IPS DF 4.7 (cell line): ENCODE measurements at regions not wholly inside any gene's neighbourhood (a gene's known extent, or its start where the extent isn't known, plus 50 kb on each side); places are given as distances from the start of the nearest gene placed in this dataset.

Source experiments
- DNase-seq: peaks from one replicate; pipeline ENCODE4 v3.0.0-alpha.2; 2013; ENCODE audit warnings: low spot score; ENCODE audit errors: extremely low read depth

DNA sequence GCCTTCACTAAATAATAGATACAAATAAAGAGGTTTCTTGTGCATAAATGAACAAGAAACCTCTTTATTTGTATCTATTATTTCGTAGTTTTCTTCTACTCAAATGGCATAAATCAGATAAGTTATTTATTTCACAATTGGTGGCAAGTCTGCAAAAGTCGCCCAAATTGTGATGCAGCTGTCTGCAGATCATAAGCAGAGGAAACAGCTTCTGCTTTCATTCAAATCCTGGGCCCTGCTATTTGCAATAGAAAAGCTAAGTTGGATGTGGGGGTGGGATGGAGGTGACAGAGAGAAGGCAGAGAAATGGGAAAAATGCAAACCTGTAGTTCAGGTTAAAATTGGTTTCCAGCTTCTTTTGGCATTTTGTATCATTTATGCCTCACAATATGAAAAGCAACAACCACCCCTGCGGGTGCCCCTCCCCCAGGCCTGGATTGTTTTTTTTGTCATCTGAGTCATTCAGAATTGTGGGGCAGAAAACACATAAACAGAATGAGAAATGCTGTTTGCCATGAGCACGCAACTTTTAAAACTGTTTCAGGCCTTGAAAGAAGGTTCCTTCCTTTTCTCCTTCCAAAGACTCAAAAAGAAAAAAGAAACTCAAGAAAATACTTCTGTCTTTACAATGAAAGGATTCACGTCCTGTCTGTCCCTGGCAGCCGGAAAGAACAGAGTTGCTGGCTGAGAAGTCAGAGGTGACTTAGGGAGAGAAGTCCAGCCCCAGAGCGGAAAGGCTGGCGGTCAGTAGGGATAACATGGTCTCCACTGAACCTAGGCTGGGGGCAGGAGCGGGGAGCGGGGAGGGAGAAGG is 132.9 kb downstream of the BAMBI start:
- DNase-seq: no peak

DNA sequence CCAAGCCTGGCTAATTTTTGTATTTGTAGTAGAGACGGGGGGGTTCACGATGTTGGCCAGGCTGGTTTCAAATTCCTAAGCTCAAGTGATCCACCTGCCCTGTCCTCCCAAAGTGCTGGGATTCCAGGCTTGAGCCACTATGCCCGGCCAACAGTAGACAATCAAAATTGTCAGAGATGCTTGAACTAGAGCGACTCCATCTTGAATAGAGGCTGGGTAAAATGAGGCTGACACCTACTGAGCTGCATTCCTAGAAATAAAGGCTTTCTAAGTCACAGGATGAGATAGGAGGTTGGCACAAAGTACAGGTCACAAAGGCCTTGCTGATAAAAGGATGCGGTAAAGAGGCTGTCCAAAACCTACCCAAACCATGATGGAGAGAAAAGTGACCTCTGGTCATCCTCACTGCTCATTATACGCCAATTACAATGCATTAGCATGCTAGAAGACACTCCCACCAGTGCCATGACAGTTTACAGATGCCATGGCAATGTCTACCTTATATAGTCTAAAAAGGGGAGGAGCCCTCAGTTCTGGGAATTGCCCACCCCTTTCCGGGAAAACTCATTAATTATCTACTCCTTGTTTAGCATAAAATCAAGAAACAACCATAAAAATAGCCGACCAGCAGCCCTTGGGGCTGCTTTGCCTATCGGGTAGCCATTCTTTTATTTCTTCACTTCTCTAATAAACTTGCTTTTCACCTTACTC is 134.5 kb downstream of the BAMBI start:
- no peak for DNase-seq

DNA sequence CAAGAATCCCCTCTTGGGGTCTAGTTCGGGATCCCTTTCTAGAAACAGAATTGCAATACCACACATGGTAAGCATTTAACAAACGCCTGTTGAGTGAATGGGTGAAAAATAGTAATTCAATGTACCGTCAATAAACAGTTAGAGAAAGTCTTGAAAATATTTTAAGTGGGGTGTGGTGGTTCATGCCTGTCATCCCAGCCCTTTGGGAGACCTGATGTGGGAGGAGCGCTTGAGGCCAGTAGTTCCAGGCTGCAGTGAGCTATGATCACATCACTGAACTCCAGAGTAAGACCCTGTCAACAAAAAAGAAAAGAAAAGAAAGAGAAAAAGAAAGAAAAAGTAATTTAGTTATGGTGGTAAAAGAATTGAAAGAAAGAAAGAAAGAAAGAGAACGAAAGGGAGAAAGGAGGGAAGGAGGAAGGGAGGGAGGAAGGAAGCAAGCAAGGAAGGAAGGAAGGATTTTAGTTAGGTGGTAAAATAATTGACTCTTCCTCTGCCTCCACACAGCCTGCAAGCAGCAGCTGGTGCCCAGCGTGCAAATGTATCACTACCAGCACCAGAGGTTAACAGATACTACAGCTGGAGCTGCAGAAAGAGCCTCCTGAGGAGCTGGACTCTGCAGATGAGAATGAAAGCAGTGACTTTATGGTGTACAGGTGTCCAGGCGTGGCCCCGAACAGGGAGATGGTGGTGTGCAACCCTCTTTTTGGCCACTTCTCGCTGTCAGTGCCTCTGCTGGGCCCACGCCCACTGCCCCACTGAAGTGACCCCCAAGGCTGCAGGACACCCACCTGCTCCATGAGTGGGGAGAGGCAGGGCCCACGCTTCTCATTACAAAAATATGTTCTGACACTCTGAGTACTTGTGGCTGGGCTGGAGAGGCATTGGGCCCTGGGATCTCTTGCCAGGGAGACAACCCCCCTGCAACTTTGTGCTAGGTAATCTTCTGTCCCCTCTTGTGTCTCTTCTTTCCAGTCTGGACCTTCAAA is 135.4 kb downstream of the BAMBI start:
- DNase-seq: no peak

DNA sequence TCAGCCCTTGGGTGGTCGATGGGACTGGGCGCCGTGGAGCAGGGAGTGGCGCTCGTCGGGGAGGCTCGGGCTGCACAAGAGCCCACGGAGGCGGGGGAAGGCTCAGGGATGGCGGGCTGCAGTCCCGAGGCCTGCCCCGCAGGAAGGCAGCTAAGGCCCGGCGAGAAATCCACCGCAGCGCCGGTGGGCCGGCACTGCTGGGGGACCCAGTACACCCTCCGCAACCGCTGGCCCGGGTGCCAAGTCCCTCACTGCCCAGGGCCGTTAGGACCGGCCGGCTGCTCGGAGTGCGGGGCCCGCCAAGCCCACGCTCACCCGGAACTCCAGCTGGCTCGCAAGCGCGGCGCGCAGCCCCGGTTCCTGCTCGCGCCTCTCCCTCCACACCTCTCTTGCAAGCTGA is 138.4 kb downstream of the BAMBI start:
- DNase-seq: no peak

GRCh38 chr10:28822719-28823464 is 145.6 kb downstream of the BAMBI start:
- DNase-seq: no peak

- DNase-seq: no peak
Observed at GRCh38 chr10:28823501-28824075, 146.3 kb downstream of the BAMBI start.

DNA sequence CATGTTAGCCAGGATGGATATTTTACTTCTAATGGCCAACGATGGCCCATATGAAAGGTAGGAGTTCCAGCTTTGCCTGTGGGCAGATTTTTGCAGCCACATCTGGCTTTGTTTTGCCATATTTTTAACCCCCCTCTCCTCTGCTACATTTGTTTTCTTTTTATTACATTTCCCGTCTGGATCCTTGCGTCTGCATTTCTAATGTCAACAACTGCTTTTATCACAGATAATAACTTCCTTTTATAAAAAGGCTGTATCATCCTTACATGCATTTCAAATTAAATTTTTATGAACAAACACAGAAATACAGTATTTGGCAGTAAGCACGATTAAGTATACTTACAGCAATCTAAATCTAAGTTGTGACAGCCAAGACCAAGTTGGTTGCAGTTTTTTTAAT is 156.0 kb downstream of the BAMBI start:
- no peak for DNase-seq

DNA sequence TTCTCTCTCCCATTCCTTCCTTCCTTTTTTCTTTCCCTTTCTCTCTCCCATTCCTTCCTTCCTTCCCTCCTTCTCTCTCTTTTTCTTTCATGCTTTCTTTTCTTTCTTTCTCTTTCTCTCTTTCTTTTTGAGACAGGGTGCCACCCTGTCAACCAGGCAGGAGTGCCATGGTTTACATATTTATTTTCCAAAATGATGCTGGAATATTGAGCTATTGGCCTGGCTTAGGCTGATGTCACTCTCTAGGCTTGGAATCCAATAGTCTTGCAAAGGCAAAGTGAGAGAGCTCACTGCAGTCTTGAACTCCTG is 159.1 kb downstream of the BAMBI start:
- DNase-seq: no peak

DNA sequence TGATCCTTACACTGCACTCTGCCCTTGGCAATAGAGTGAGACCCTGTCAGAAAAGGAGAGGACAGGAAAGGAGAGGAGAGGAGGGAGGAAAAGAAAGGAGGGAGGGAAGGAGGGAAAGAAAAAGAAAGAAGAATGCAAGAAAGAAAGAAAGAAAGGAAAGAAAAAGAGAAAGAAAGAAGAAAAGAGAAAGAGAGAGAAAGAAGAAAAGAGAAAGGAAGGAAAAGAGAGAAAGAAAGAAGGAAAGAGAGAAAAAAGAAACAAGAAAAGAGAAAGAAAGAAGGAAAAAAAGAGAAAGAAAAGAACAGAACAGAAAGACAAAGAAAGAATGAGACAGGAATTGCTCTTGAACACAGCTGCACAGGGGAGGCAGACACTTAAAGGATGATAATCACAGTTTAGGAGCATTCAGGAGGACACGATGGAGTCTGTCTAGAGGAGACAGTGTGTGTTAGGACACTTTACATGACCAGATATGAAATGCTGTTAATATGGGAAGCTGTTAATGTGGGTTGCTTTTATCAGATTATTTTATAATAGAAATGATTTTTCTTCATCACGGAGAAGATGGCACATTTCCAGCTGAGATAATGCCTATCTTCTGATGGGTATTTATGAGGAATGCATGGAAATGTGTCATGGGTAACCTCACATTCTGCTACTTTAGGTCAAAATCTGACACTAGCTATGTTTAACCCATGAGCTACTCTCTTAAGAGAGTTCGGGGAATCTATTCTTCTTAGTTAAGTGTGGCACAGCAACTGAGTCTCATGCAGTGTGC is 160.5 kb downstream of the BAMBI start:
- DNase-seq: no peak

GRCh38 chr10:28838908-28839307 is 161.6 kb downstream of the BAMBI start:
- DNase-seq: no peak

DNA sequence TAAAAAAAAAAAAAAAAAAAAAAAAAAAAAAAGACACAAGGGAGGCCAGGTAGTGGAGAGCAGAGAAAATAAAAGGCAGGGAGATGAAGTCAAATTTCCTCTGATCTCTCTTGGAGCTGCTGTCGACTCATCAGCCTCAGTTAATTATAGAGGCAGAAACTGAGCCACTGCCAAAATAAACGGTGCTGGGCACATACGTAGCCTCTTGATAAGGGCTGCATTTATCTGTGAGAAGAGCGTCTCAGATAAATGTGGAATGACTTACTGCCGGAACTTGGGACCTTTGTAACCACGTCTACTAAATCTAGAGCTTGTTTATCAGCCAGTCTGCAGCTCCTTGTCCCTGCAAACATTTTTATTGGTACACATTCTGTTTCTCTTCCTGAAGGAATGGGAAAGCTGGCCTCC is 162.3 kb downstream of the BAMBI start:
- DNase-seq: no peak

DNA sequence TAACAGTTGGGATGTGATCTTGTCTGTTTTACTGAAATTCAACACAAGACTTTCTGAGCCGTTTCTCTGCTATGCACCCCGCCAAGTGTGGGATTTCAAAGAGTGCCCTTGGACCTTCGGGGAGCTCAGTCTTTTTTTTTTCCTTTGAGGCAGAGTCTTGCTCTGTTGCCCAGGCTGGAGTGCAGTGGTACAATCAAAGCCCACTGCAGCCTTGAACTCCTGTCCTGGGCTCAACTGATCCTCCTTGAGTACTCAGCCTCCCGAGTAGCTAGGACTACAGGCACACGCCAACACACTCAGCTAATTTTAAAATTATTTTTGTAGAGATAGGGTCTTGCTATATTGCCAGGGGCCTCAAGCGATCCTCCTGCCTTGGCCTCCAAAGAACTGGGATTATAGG is 162.9 kb downstream of the BAMBI start:
- DNase-seq: no peak

DNA sequence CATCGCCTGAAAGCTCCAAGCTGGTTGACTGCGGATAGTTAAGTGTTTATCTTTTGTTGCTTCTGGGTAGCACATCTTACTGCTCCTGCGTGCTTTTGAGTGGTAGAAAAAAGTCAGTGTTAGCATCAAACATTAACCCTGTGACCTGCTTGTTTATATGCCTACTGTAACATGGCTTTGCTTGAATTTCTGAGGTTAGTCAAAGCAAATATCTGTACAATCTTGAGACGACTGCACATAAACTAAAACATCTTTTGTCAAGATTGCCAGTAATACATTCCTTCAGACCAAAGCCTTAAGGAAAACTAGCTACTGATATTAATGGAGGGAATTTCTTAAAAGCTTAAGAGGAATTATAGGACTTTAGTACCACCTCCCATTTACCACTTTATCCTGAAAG is 163.7 kb downstream of the BAMBI start:
- DNase-seq: no peak

DNA sequence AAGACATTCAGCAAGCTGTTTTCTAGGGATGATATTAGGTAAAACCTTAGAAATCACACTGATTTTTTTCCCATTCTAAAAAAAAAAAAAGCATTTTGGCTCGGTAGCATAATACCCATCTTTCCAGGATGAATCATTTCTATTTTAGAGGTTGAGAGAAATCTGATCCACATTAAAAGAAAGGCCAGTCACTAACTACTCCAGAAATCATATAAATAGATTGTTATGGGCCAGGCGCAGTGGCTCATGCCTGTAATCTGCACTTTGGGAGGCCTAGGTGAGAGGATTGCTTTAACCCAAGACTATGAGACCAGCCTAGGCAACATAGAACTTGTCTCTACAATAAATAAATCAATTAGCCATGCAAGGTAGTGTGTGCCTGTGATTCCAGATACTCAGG is 164.3 kb downstream of the BAMBI start:
- no peak for DNase-seq

DNA sequence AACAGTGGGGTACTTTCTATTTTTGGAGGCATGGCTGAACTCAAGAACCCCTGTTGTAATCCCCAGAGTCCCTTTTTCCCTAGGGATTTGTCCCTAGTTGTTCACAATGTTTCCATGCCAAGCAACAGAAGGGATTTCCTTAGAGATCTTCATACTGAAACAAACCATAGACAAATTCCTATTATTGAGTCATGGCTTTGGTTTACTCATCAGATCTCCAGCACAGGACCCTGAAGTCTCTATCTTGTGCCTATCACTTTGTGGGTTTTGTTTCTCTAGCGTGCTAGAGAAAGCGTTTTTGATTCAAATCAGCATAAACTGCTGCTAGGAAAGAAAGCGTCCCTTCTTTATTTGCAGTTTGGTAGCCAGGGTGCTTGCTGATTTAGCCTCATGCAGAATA is 165.0 kb downstream of the BAMBI start:
- DNase-seq: no peak

DNA sequence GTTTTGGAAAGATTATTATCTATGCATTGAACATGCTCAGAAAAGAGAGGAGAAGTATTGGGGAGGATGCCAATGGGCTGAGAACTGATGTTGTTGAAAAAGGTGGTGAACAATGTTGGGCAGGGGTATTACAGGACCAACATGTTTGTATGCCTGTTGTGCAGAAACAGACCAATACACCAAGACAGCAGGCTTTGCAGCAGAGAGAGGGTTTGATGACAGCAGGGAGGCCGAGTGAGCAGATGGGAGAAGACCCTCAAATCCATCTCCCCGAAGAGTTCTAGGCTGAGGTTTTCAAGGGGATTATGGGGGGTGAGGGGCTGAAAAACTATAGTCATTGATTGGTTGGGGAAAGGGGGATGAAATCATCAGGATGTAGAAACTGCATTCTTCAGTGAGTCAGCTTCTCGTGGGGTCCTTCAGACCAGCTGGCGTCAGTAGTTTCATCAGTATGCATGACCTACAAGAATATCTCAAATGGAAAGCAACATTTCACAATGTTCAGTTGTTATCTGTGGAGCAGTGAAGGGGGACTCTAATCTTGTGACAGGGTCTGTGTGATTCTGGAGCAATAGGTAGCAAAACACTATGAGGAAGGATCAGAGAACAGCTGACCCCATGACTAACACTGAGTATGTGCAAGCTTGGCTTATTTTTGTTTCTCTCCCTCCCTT is 167.8 kb downstream of the BAMBI start:
- no peak for DNase-seq

DNA sequence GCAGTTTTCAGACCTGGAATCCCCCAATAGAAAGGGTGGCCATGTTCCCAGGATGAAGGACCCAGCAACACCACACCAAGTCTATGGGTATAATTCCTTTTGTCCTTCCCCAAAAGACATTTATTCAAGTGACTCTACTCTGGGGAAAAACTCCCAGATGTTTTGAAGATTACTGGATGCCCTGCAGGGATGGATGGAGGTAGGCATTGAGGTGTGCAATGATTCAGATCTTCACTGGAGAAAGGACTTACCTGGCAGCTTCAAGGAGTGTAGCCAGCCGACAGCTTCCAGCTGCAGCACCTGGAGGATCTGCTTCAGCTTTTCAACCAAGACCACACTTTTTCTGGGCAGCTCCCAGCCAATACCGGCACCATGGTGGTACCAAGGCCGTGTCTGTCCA is 172.0 kb downstream of the BAMBI start:
- no peak for DNase-seq

- DNase-seq: no peak
Observed at GRCh38 chr10:28849821-28850220, 172.5 kb downstream of the BAMBI start.

- DNase-seq: no peak
Observed at GRCh38 chr10:28850784-28851183, 173.5 kb downstream of the BAMBI start.

GRCh38 chr10:28853195-28853594 is 175.9 kb downstream of the BAMBI start:
- DNase-seq: no peak
